ENCODE measurements at regions not wholly inside any gene's neighbourhood (a gene's known extent, or its start where the extent isn't known, plus 50 kb on each side); places are given as distances from the start of the nearest gene placed in this dataset.

DNA sequence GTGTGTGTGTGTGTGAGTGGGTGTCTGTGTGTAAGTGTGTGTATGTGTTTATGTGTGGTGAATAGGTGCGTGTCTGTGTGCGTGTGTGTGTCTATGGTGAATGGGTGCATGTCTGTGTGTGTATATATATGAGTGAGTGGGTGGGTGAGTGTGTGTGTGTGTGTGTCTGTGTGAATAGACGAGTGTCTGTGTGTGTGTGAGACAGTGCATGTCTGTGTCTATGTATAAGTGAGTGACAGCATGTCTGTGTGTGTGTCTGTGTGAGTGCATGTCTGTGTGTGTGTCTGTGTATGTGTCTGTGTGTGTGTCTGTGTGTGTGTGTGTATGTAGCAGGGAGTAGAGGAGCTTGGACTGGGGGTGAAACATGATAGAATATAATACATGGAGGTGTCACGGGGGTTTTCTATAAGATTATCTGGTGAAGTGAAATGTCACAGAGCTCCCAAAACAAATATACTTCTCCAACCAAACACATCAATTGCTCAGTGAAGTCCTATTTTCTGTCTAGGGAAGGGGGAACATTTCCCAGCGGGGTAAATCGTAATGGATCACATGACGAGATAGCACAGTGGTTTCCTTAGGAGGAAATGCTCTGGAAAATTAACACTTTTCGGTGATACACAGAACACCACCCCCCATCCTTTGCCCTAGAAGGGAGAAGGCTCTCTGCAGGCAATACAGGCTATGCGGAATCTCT lies 723.3 kb upstream of the CELF2 start:
- TF ChIP-seq, protein P1, sequence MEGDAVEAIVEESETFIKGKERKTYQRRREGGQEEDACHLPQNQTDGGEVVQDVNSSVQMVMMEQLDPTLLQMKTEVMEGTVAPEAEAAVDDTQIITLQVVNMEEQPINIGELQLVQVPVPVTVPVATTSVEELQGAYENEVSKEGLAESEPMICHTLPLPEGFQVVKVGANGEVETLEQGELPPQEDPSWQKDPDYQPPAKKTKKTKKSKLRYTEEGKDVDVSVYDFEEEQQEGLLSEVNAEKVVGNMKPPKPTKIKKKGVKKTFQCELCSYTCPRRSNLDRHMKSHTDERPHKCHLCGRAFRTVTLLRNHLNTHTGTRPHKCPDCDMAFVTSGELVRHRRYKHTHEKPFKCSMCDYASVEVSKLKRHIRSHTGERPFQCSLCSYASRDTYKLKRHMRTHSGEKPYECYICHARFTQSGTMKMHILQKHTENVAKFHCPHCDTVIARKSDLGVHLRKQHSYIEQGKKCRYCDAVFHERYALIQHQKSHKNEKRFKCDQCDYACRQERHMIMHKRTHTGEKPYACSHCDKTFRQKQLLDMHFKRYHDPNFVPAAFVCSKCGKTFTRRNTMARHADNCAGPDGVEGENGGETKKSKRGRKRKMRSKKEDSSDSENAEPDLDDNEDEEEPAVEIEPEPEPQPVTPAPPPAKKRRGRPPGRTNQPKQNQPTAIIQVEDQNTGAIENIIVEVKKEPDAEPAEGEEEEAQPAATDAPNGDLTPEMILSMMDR (conservative IDR thresholded peaks at IDR 0.05 in 1 of 2, IDR thresholded peaks at IDR 0.05 in 1 of 2; ENCODE audit: extremely low read depth in 1 of 2, insufficient read depth in 1 of 2, low read depth in 1 of 2, low read length in 2 of 2): no peak
- TF ChIP-seq EZH2 (IDR thresholded peaks at IDR 0.05; ENCODE audit: borderline replicate concordance, low read length): no peak

All from mammary epithelial cell (primary cell).